Neutrophil (primary cell): ENCODE measurements at regions not wholly inside any gene's neighbourhood (a gene's known extent, or its start where the extent isn't known, plus 50 kb on each side); places are given as distances from the start of the nearest gene placed in this dataset.

Experiments used
- H3K27ac ChIP-seq: fragments of 200-600 bp; sonication (generic); 2 replicates; pipeline ENCODE4 v1.5.1; 2016; ENCODE audit warnings: mild to moderate bottlenecking, moderate library complexity
- H3K27me3 ChIP-seq: fragments of 200-600 bp; sonication (generic); 2 replicates; pipeline ENCODE4 v1.6.0; 2016; ENCODE audit warnings: mild to moderate bottlenecking
- H3K36me3 ChIP-seq: fragments of 200-600 bp; sonication (generic); 2 replicates; pipeline ENCODE4 v1.5.1; 2017
- H3K4me1 ChIP-seq, 2 experiments: fragments of 200-600 bp in 1 of 2; sonication (generic) in 1 of 2; 1 replicate in 1 of 2; 2 replicates in 1 of 2; pipeline versions ENCODE4 v1.5.1 to v1.6.1; 2013 to 2016; ENCODE audit warnings: low read depth in 1 of 2, low read length in 1 of 2, mild to moderate bottlenecking in 1 of 2, moderate library complexity in 1 of 2; ENCODE audit not compliant: control insufficient read depth in 1 of 2, insufficient read depth in 1 of 2
- H3K4me3 ChIP-seq, 2 experiments: fragments of 200-600 bp in 1 of 2; sonication (generic) in 1 of 2; 1 replicate in 1 of 2; 2 replicates in 1 of 2; pipeline ENCODE4 v1.5.1; 2013 to 2016; ENCODE audit warnings: low read depth in 1 of 2, low read length in 1 of 2, mild to moderate bottlenecking in 1 of 2, moderate library complexity in 1 of 2
- H3K9me3 ChIP-seq: fragments of 200-600 bp; sonication (generic); 2 replicates; pipeline ENCODE4 v1.5.1; 2016
- CTCF ChIP-seq: fragments of 200-600 bp; sonication (generic); IDR thresholded peaks from 2 replicates; pipeline ENCODE4 v1.5.1; 2016; ENCODE audit warnings: antibody characterized with exemption

GRCh38 chr17:72199256-72199655 lies 78.4 kb downstream of the SOX9 start:
- H3K9me3 ChIP-seq: no peaks in the 10 kb centered on the region
- no peak overlapping the region for H3K27ac ChIP-seq
- H3K4me3 ChIP-seq: no peak overlapping the region
- no peaks in the 10 kb centered on the region for H3K36me3 ChIP-seq
- peaks cover 2% of the 10 kb centered on the region for H3K27me3 ChIP-seq
- no peak for TF ChIP-seq CTCF
- no peaks in the 10 kb centered on the region for H3K4me1 ChIP-seq

GRCh38 chr17:72204742-72205141 lies 83.9 kb downstream of the SOX9 start:
- no peaks in the 10 kb centered on the region for H3K9me3 ChIP-seq
- no peak overlapping the region for H3K4me3 ChIP-seq
- no peak overlapping the region for H3K27ac ChIP-seq
- no peak for TF ChIP-seq CTCF
- H3K36me3 ChIP-seq: no peaks in the 10 kb centered on the region
- H3K27me3 ChIP-seq: peaks cover 19% of the 10 kb centered on the region
- H3K4me1 ChIP-seq: no peaks in the 10 kb centered on the region

GRCh38 chr17:72205357-72205756 lies 84.5 kb downstream of the SOX9 start:
- H3K27ac ChIP-seq: no peak overlapping the region
- H3K4me1 ChIP-seq: no peaks in the 10 kb centered on the region
- no peaks in the 10 kb centered on the region for H3K9me3 ChIP-seq
- no peaks in the 10 kb centered on the region for H3K36me3 ChIP-seq
- H3K27me3 ChIP-seq: peaks cover 19% of the 10 kb centered on the region
- no peak for TF ChIP-seq CTCF
- no peak overlapping the region for H3K4me3 ChIP-seq

- no peaks in the 10 kb centered on the region for H3K9me3 ChIP-seq
- no peaks in the 10 kb centered on the region for H3K36me3 ChIP-seq
- no peak overlapping the region for H3K27ac ChIP-seq
- no peaks in the 10 kb centered on the region for H3K4me1 ChIP-seq
- no peak for TF ChIP-seq CTCF
- peaks cover 19% of the 10 kb centered on the region for H3K27me3 ChIP-seq
- H3K4me3 ChIP-seq: no peak overlapping the region
These were observed 85.0 kb downstream of the SOX9 start for GRCh38 chr17:72205822-72206221.

GRCh38 chr17:72206376-72206775 lies 85.6 kb downstream of the SOX9 start:
- H3K9me3 ChIP-seq: no peaks in the 10 kb centered on the region
- H3K27ac ChIP-seq: no peak overlapping the region
- TF ChIP-seq CTCF: no peak
- peaks cover 19% of the 10 kb centered on the region for H3K27me3 ChIP-seq
- no peaks in the 10 kb centered on the region for H3K36me3 ChIP-seq
- H3K4me1 ChIP-seq: no peaks in the 10 kb centered on the region
- H3K4me3 ChIP-seq: no peak overlapping the region

GRCh38 chr17:72208832-72209231 lies 88.0 kb downstream of the SOX9 start:
- no peak for TF ChIP-seq CTCF
- Histone ChIP-seq H3K27ac (no peak overlapping the region), H3K4me1 (no peaks in the 10 kb centered on the region), H3K4me3 (no peak overlapping the region), H3K27me3 (peaks cover 19% of the 10 kb centered on the region), H3K9me3 (no peaks in the 10 kb centered on the region), H3K36me3 (no peaks in the 10 kb centered on the region)
